HepG2 (cell line): ENCODE measurements at regions not wholly inside any gene's neighbourhood (a gene's known extent, or its start where the extent isn't known, plus 50 kb on each side); places are given as distances from the start of the nearest gene placed in this dataset.

Experiments
- ATAC-seq: fragments of 200-7000 bp; cut with Tn5 transposase; 3 replicates; pipeline ENCODE4 v1.9.1; 2020; ENCODE audit warnings: mild to moderate bottlenecking, moderate library complexity
- BruUV-seq: library from RNA; stranded (reverse); fragments of 400-500 nt; replicated peaks from 2 replicates; lab custom pipeline; 2021; lab: Mats Ljungman, UMichigan
- CTCF ChIA-PET: fragments of 300-600 bp; formaldehyde crosslinking; extraction: SDS; loops from one replicate; lab custom pipeline; 2021; ENCODE audit warnings: low total read pairs, inconsistent platforms, low intra/inter-chr PET ratio; lab: Yijun Ruan, JAX
- POLR2A ChIA-PET: fragments of 350-600 bp; sonication (Branson Sonifier 250); formaldehyde crosslinking; loops from one replicate; lab custom pipeline; 2020; ENCODE audit warnings: antibody characterized with exemption, inconsistent platforms; lab: Yijun Ruan, JAX
- DNase-seq: peaks from one replicate; pipeline ENCODE4 v3.0.0-alpha.2; 2015; ENCODE audit warnings: low spot score
- FAIRE-seq: peaks from 3 replicates; lab custom pipeline; 2011; peaks lifted over from hg19 to GRCh38; lab: Jason Lieb, UNC
- H2AFZ ChIP-seq: one replicate; pipeline ENCODE4 v1.6.1; 2011; ENCODE audit warnings: low read length, inconsistent platforms
- H3K27ac ChIP-seq: fragments of 300-600 bp; 3 replicates; pipeline ENCODE4 v1.8.0; 2011; ENCODE audit warnings: mixed run types, mild to moderate bottlenecking, mixed read lengths, low read length, inconsistent platforms; ENCODE audit not compliant: insufficient read depth; ENCODE audit errors: extremely low read length
- H3K27me3 ChIP-seq, 2 experiments: fragments of 200-600 bp in 1 of 2; 2 replicates in 1 of 2; 3 replicates in 1 of 2; pipeline versions ENCODE4 v1.6.0 to v1.8.0; 2011; ENCODE audit warnings: low read length in 2 of 2, mild to moderate bottlenecking in 2 of 2, moderate library complexity in 2 of 2, inconsistent platforms in 1 of 2; ENCODE audit not compliant: insufficient read depth in 2 of 2, control insufficient read depth in 1 of 2
- H3K36me3 ChIP-seq, 2 experiments: fragments of 200-600 bp in 1 of 2; replicated peaks in 1 of 2; 2 replicates in 1 of 2; 3 replicates in 1 of 2; pipeline versions ENCODE4 v1.5.1 to v1.8.0; 2011; ENCODE audit warnings: low read length in 2 of 2, inconsistent platforms in 1 of 2; ENCODE audit not compliant: insufficient read depth in 2 of 2, control insufficient read depth in 1 of 2
- H3K4me1 ChIP-seq: 2 replicates; pipeline ENCODE4 v1.5.1; 2012; ENCODE audit warnings: low read length, inconsistent platforms; ENCODE audit not compliant: insufficient read depth
- H3K4me2 ChIP-seq: 2 replicates; pipeline ENCODE4 v1.6.0; 2011; ENCODE audit warnings: low read depth, low read length, inconsistent platforms
- H3K4me3 ChIP-seq, 3 experiments: fragments of 200-600 bp in 1 of 3; sonication (generic), shearing (Covaris generic) in 1 of 3; replicated peaks in 1 of 3; 2 replicates each; pipeline ENCODE4 v1.5.1; 2011 to 2016; ENCODE audit warnings: low read length in 3 of 3, inconsistent platforms in 2 of 3, low read depth in 2 of 3, mild to moderate bottlenecking in 2 of 3, control low read depth in 1 of 3, mixed read lengths in 1 of 3; ENCODE audit not compliant: insufficient read depth in 1 of 3
- H3K79me2 ChIP-seq: one replicate; pipeline ENCODE4 v1.6.1; 2011; ENCODE audit warnings: low read length, inconsistent platforms; ENCODE audit not compliant: insufficient read depth
- H3K9ac ChIP-seq: 2 replicates; pipeline ENCODE4 v1.6.0; 2011; ENCODE audit warnings: mild to moderate bottlenecking, low read depth, low read length, inconsistent platforms; ENCODE audit not compliant: insufficient read depth
- H3K9me3 ChIP-seq: 2 replicates; pipeline ENCODE4 v1.5.1; 2012; ENCODE audit warnings: mild to moderate bottlenecking, low read length
- H4K20me1 ChIP-seq: 2 replicates; pipeline ENCODE4 v1.6.0; 2011; ENCODE audit warnings: inconsistent platforms, mild to moderate bottlenecking, low read length, moderate library complexity; ENCODE audit not compliant: insufficient read depth
- ATF7-NPFF ChIP-seq: sonication (generic); formaldehyde crosslinking; IDR thresholded peaks from 2 replicates; pipeline ENCODE4 v1.8.1; 2023; ENCODE audit warnings: mild to moderate bottlenecking, low read depth, missing genetic modification reagents, moderate library complexity
- HES4 ChIP-seq: sonication (generic); formaldehyde crosslinking; IDR thresholded peaks from 2 replicates; pipeline ENCODE4 v1.9.0; 2021; ENCODE audit warnings: mild to moderate bottlenecking, missing genetic modification reagents, borderline replicate concordance
- PRPF4 ChIP-seq: fragments of 200-400 bp; formaldehyde crosslinking; IDR thresholded peaks from 2 replicates; pipeline ENCODE4 v1.6.1; 2016; ENCODE audit warnings: low read length, low read depth; ENCODE audit not compliant: poor library complexity, severe bottlenecking
- SP1 ChIP-seq, 2 experiments: fragments of 450-650 bp in 1 of 2; sonication (generic) in 1 of 2; formaldehyde crosslinking in 1 of 2; IDR thresholded peaks; 2 replicates each; pipeline versions ENCODE4 v1.4.0 to v1.6.1; 2016 to 2020; ENCODE audit warnings: missing genetic modification reagents in 1 of 2
- U2AF1 ChIP-seq: fragments of 200-400 bp; formaldehyde crosslinking; optimal IDR thresholded peaks from 2 replicates; pipeline ENCODE3; 2017; ENCODE audit warnings: mild to moderate bottlenecking, low read depth, low read length
- ZC3H13 ChIP-seq: sonication (generic); formaldehyde crosslinking; IDR thresholded peaks from 2 replicates; pipeline ENCODE4 v1.8.1; 2023; ENCODE audit warnings: mild to moderate bottlenecking, missing genetic modification reagents, moderate library complexity
- ZMYM2 ChIP-seq: sonication (generic); formaldehyde crosslinking; IDR thresholded peaks from 2 replicates; pipeline ENCODE4 v1.8.0; 2022; ENCODE audit warnings: mild to moderate bottlenecking, missing genetic modification reagents
- ZNF607 ChIP-seq: sonication (generic); formaldehyde crosslinking; IDR thresholded peaks from 2 replicates; pipeline ENCODE4 v1.5.1; 2020; ENCODE audit warnings: missing genetic modification reagents, mild to moderate bottlenecking, borderline replicate concordance
- ZSCAN21 ChIP-seq: sonication (generic); formaldehyde crosslinking; IDR thresholded peaks from 2 replicates; pipeline ENCODE4 v1.8.0; 2022; ENCODE audit warnings: mild to moderate bottlenecking, missing genetic modification reagents, moderate library complexity, borderline replicate concordance
- WGBS: methylation state at CpG from one replicate; pipeline ENCODE4 v1.1.6; 2017; ENCODE audit warnings: low lambda C conversion rate; 5-methylcytosine and 5-hydroxymethylcytosine counted together
- in situ Hi-C: cut with HindIII; loops from 2 replicates; pipeline ENCODE4 v1.10.0; 2017; ENCODE audit warnings: low pct_unique_long_range_greater_than_20kb; ENCODE audit not compliant: extremely low pct_ligation_motif_present
- intact Hi-C: fragments of 100-400 bp; cut with micrococcal nuclease; formaldehyde crosslinking; loops from one replicate; pipeline ENCODE4 v1.10.0; 2022; ENCODE audit not compliant: unreplicated experiment
- TF ChIP-seq, protein P1 (sequence below): sonication (generic); formaldehyde crosslinking; IDR thresholded peaks from 2 replicates; pipeline ENCODE4 v1.4.0; 2020; ENCODE audit warnings: mild to moderate bottlenecking, missing genetic modification reagents
- TF ChIP-seq, protein P2 (sequence below), 2 experiments: fragments of 450-650 bp in 1 of 2; sonication (generic) in 1 of 2; formaldehyde crosslinking; IDR thresholded peaks; 2 replicates each; pipeline versions ENCODE4 v1.5.0 to v1.8.0; 2020 to 2022; ENCODE audit warnings: mild to moderate bottlenecking in 1 of 2, missing genetic modification reagents in 1 of 2

DNA sequence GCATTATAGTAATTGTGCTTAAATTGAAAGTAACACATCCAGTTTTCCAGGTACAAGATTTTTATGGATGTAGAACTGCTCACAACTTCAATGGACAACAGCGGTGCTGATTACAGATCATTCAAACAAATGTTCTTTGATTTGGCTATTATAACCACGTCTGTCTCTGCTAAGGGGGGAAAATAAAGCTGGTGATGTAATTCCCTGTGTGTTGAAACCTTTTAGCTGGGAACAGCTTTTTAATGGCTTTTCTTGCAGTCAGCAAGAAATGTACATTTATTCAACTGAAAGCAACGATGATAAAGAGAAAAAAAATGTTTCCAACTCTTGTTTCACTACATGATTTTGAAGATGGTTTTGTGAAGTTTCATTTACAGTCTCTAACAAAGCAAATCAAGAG is 431.9 kb upstream of the AGTR1 start (continued):
- TF ChIP-seq ZC3H13 (CRISPR knock-in tag): no peak
- TF ChIP-seq SP1 (IDR thresholded peaks at IDR 0.05): no peak
- no peak for TF ChIP-seq SP1 (CRISPR knock-in tag; IDR thresholded peaks at IDR 0.05)
- no peak for TF ChIP-seq ATF7-NPFF (CRISPR knock-in tag)
- no peak for TF ChIP-seq PRPF4

DNA sequence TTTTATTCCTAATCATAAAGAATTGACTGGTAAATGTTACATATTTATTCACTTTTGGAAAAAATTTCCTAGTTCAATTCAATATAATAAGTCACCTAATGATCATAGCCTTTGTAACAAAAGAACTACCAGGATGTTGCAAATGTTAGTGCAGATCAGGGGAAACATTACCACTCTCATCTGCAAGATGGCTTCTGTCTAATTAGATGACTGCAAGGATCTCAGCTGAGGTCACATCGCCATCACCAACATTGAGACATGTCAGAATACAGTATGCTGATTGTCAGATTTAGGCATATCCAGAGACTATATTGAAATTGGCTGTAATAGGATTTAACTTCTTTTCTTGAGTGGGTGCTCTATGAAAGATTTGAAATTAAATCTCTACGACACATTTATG is 431.4 kb upstream of the AGTR1 start:
- H3K4me3 ChIP-seq: no peak overlapping the region
- POLR2A ChIA-PET: no interaction called here
- no peak overlapping the region for H2AFZ ChIP-seq
- H3K27ac ChIP-seq: no peak overlapping the region
- in situ Hi-C loops: no loop called here
- 52% methylated on average over 2 of the region's 2 CpGs for WGBS
- no peaks in the 10 kb centered on the region for H3K9me3 ChIP-seq
- peaks cover 14% of the 10 kb centered on the region for H3K4me1 ChIP-seq
- BruUV-seq: no TSS peak
- H3K27me3 ChIP-seq: no peaks in the 10 kb centered on the region
- FAIRE-seq (no peak), DNase-seq (no peak)
- TF ChIP-seq ZMYM2 (CRISPR knock-in tag): no peak
- no peak for TF ChIP-seq ZNF607 (CRISPR knock-in tag)
- TF ChIP-seq, protein P1, sequence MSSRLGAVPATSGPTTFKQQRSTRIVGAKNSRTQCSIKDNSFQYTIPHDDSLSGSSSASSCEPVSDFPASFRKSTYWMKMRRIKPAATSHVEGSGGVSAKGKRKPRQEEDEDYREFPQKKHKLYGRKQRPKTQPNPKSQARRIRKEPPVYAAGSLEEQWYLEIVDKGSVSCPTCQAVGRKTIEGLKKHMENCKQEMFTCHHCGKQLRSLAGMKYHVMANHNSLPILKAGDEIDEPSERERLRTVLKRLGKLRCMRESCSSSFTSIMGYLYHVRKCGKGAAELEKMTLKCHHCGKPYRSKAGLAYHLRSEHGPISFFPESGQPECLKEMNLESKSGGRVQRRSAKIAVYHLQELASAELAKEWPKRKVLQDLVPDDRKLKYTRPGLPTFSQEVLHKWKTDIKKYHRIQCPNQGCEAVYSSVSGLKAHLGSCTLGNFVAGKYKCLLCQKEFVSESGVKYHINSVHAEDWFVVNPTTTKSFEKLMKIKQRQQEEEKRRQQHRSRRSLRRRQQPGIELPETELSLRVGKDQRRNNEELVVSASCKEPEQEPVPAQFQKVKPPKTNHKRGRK: no peak
- no peak for TF ChIP-seq ZSCAN21
- TF ChIP-seq, protein P2, sequence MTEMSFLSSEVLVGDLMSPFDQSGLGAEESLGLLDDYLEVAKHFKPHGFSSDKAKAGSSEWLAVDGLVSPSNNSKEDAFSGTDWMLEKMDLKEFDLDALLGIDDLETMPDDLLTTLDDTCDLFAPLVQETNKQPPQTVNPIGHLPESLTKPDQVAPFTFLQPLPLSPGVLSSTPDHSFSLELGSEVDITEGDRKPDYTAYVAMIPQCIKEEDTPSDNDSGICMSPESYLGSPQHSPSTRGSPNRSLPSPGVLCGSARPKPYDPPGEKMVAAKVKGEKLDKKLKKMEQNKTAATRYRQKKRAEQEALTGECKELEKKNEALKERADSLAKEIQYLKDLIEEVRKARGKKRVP (CRISPR knock-in tag; IDR thresholded peaks at IDR 0.05): no peak
- TF ChIP-seq HES4 (CRISPR knock-in tag): no peak
- no peak for TF ChIP-seq U2AF1
- TF ChIP-seq, all 625 proteins: peak for 0
- H3K9ac ChIP-seq: no peak overlapping the region
- no peaks in the 10 kb centered on the region for H3K36me3 ChIP-seq
- no peak overlapping the region for H3K4me2 ChIP-seq
- no peak for ATAC-seq
- intact Hi-C loops: no loop called here
- CTCF ChIA-PET: no interaction called here
- H3K79me2 ChIP-seq: no peaks in the 10 kb centered on the region
- H4K20me1 ChIP-seq: no peaks in the 10 kb centered on the region
